ENCODE measurements at regions not wholly inside any gene's neighbourhood (a gene's known extent, or its start where the extent isn't known, plus 50 kb on each side); places are given as distances from the start of the nearest gene placed in this dataset.

- Histone ChIP-seq H3K56ac (ENCODE audit: insufficient read length, low read depth, low read length) (no peak overlapping the region), H4K5ac (ENCODE audit: insufficient read length, low read depth, low read length) (no peak overlapping the region), H3K4me1 (ENCODE audit: insufficient read depth, low read length) (no peaks in the 10 kb centered on the region), H3K23ac (ENCODE audit: insufficient read length, low read depth, low read length) (no peak overlapping the region), H4K91ac (ENCODE audit: insufficient read length, low read depth, low read length) (no peak overlapping the region), H2BK5ac (ENCODE audit: insufficient read length, low read length) (no peak overlapping the region), H3K9me3 (ENCODE audit: control insufficient read depth, low read depth, low read length) (no peaks in the 10 kb centered on the region), H3K27me3 (ENCODE audit: insufficient read depth, low read length) (no peaks in the 10 kb centered on the region), H2AK5ac (ENCODE audit: insufficient read length, low read length) (no peak overlapping the region), H3K23me2 (ENCODE audit: insufficient read length, low read depth, low read length, poor library complexity, severe bottlenecking) (no peaks in the 10 kb centered on the region), H3K79me1 (ENCODE audit: insufficient read depth, low read depth, low read length, poor library complexity, severe bottlenecking) (no peaks in the 10 kb centered on the region), H2BK120ac (ENCODE audit: low read depth, low read length, poor library complexity, severe bottlenecking) (no peak overlapping the region), H4K20me1 (ENCODE audit: control insufficient read depth, insufficient read depth, insufficient read length) (no peaks in the 10 kb centered on the region), H2AFZ (ENCODE audit: low read length) (no peak overlapping the region), H3K4me2 (ENCODE audit: insufficient read depth, insufficient read length, low read length) (no peak overlapping the region), H3K14ac (ENCODE audit: insufficient read depth, low read length) (no peak overlapping the region), H4K8ac (replicated peaks; ENCODE audit: insufficient read length, low read depth, low read length) (no peak overlapping the region), H2BK20ac (ENCODE audit: low read depth, low read length, poor library complexity, severe bottlenecking) (no peak overlapping the region), H3K27ac (ENCODE audit: insufficient read length, low read depth, low read length) (no peak overlapping the region), H3K79me2 (ENCODE audit: insufficient read depth, low read length) (no peaks in the 10 kb centered on the region), H3T11ph (ENCODE audit: low read length) (no peak overlapping the region), H3K9ac (ENCODE audit: extremely low read depth, insufficient read length, low read length) (no peak overlapping the region), H2BK15ac (ENCODE audit: low read depth, low read length) (no peak overlapping the region), H3K18ac (ENCODE audit: insufficient read length, low read depth, low read length) (no peak overlapping the region), H3K4ac (ENCODE audit: low read depth, low read length) (no peak overlapping the region), H2BK12ac (ENCODE audit: insufficient read length, low read depth, low read length) (no peak overlapping the region)
- Mint-ChIP-seq H3K36me3 (ENCODE audit: insufficient read depth in 1 of 3, low read depth in 3 of 3) (no peaks in the 10 kb centered on the region; a peak in 1 of 7 replicates), H3K4me1 (no peaks in the 10 kb centered on the region; a peak in 1 of 4 replicates), H3K27me3 (ENCODE audit: low read depth) (peaks cover 18% of the 10 kb centered on the region), H3K4me3 (no peak overlapping the region), H3K27ac (no peak overlapping the region), H3K9me3 (peaks cover 0 to 8% of the 10 kb centered on the region in 2 experiments; a peak in 4 of 5 replicates)
- DNase-seq: no peak
- TF ChIP-seq CTCF (conservative IDR thresholded peaks at IDR 0.05): no peak
These were observed 203.8 kb downstream of the SNX19 start for GRCh38 chr11:130712480-130712879.

Measured in H9 (cell line).